PFSK-1 (cell line): ENCODE measurements at regions not wholly inside any gene's neighbourhood (a gene's known extent, or its start where the extent isn't known, plus 50 kb on each side); places are given as distances from the start of the nearest gene placed in this dataset.

Experiments used
- POLR2AphosphoS5 ChIP-seq: IDR thresholded peaks from 2 replicates; pipeline ENCODE4 v1.6.1; 2012; ENCODE audit warnings: low read depth, mild to moderate bottlenecking, control low read depth, low read length, moderate library complexity
- TF ChIP-seq, protein P1 (sequence below), 2 experiments: IDR thresholded peaks; 2 replicates each; pipeline versions ENCODE4 v1.6.1 to v1.8.0; 2011 to 2012; ENCODE audit warnings: low read depth in 2 of 2, low read length in 2 of 2, control low read depth in 1 of 2, inconsistent platforms in 1 of 2, mild to moderate bottlenecking in 1 of 2, moderate library complexity in 1 of 2; ENCODE audit not compliant: insufficient read depth in 1 of 2

DNA sequence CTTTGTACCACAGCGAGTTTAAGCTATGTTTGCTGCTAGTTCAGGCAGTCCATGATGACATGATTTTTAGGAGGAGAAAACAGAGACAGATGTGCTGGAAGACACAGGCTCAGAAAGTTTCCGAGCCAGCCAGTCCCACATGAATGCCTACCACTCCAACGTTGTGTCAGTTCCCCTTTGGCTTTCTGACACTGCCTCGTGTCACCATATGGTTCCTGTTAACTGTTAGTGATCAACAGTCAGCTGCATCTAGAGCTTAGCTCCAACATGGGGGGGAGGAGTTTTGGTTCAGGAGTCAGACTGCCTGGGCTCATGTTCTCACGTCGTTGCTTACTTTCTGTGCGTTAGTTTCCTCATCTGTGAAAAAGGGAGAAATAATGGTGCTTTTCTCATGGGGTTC lies 343.7 kb downstream of the MID1IP1 start:
- TF ChIP-seq, protein P1, sequence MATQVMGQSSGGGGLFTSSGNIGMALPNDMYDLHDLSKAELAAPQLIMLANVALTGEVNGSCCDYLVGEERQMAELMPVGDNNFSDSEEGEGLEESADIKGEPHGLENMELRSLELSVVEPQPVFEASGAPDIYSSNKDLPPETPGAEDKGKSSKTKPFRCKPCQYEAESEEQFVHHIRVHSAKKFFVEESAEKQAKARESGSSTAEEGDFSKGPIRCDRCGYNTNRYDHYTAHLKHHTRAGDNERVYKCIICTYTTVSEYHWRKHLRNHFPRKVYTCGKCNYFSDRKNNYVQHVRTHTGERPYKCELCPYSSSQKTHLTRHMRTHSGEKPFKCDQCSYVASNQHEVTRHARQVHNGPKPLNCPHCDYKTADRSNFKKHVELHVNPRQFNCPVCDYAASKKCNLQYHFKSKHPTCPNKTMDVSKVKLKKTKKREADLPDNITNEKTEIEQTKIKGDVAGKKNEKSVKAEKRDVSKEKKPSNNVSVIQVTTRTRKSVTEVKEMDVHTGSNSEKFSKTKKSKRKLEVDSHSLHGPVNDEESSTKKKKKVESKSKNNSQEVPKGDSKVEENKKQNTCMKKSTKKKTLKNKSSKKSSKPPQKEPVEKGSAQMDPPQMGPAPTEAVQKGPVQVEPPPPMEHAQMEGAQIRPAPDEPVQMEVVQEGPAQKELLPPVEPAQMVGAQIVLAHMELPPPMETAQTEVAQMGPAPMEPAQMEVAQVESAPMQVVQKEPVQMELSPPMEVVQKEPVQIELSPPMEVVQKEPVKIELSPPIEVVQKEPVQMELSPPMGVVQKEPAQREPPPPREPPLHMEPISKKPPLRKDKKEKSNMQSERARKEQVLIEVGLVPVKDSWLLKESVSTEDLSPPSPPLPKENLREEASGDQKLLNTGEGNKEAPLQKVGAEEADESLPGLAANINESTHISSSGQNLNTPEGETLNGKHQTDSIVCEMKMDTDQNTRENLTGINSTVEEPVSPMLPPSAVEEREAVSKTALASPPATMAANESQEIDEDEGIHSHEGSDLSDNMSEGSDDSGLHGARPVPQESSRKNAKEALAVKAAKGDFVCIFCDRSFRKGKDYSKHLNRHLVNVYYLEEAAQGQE (IDR thresholded peaks at IDR 0.05; ENCODE audit: insufficient read depth in 1 of 2, low read depth in 2 of 2, low read length in 2 of 2) = no peak
- TF ChIP-seq POLR2AphosphoS5 = no peak
